Adrenal gland (tissue), 5 donors: ENCODE measurements at regions not wholly inside any gene's neighbourhood (a gene's known extent, or its start where the extent isn't known, plus 50 kb on each side); places are given as distances from the start of the nearest gene placed in this dataset.
"Not testable (repeated sequence)": the region's sequence is repeated elsewhere in the genome, so short reads cannot be mapped to it uniquely, and the experiment has no call there.

Experiments
- POLR2A ChIP-seq, 2 donors: fragments of 450-650 bp; IDR thresholded peaks; one replicate each; pipeline ENCODE4 v1.6.1; 2017; ENCODE audit warnings: antibody characterized with exemption in 2 of 2, mild to moderate bottlenecking in 2 of 2, moderate library complexity in 1 of 2
- TF ChIP-seq, protein P1 (sequence below), 6 experiments: fragments of 450-650 bp in 4 of 6; fragments of 200-600 bp in 2 of 6; sonication (generic) in 1 of 6; IDR thresholded peaks; 1 replicate in 5 of 6; 2 replicates in 1 of 6; pipeline versions ENCODE4 v1.5.1 to v1.8.0; 2016 to 2021; ENCODE audit warnings: antibody characterized with exemption in 6 of 6, mild to moderate bottlenecking in 2 of 6, moderate library complexity in 1 of 6
- donor health status: DM: no; HTN: no; CAD: no.

DNA sequence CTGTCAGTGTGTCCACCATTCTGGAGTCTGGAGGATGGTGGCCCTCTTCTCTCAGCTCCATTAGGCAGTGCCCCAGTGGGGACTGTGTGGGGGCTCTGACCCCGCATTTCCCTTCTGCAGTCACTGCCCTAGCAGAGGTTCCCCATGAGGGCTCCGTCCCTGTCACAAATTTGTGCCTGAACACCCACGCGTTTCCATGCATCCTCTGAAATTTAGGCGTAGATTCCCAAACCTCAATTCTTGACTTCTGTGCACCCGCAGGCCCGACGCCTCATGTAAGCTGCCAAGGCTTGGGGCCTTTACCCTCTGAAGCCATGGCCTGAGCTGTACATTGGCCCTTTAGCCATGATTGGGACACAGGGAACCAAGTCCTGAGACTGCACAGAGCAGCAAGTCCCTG lies 182.3 kb downstream of the FOXD4L6 start:
- TF ChIP-seq, protein P1, sequence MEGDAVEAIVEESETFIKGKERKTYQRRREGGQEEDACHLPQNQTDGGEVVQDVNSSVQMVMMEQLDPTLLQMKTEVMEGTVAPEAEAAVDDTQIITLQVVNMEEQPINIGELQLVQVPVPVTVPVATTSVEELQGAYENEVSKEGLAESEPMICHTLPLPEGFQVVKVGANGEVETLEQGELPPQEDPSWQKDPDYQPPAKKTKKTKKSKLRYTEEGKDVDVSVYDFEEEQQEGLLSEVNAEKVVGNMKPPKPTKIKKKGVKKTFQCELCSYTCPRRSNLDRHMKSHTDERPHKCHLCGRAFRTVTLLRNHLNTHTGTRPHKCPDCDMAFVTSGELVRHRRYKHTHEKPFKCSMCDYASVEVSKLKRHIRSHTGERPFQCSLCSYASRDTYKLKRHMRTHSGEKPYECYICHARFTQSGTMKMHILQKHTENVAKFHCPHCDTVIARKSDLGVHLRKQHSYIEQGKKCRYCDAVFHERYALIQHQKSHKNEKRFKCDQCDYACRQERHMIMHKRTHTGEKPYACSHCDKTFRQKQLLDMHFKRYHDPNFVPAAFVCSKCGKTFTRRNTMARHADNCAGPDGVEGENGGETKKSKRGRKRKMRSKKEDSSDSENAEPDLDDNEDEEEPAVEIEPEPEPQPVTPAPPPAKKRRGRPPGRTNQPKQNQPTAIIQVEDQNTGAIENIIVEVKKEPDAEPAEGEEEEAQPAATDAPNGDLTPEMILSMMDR (IDR thresholded peaks at IDR 0.05), result not testable (repeated sequence)
- not testable (repeated sequence) for TF ChIP-seq POLR2A (IDR thresholded peaks at IDR 0.05)
